GM12872 (cell line): ENCODE measurements at regions not wholly inside any gene's neighbourhood (a gene's known extent, or its start where the extent isn't known, plus 50 kb on each side); places are given as distances from the start of the nearest gene placed in this dataset.

Experiments used
- TF ChIP-seq, protein P1 (sequence below): IDR thresholded peaks from 3 replicates; pipeline ENCODE4 v1.5.1; 2011; ENCODE audit warnings: low read depth, mild to moderate bottlenecking, low read length, moderate library complexity; ENCODE audit not compliant: insufficient read depth

DNA sequence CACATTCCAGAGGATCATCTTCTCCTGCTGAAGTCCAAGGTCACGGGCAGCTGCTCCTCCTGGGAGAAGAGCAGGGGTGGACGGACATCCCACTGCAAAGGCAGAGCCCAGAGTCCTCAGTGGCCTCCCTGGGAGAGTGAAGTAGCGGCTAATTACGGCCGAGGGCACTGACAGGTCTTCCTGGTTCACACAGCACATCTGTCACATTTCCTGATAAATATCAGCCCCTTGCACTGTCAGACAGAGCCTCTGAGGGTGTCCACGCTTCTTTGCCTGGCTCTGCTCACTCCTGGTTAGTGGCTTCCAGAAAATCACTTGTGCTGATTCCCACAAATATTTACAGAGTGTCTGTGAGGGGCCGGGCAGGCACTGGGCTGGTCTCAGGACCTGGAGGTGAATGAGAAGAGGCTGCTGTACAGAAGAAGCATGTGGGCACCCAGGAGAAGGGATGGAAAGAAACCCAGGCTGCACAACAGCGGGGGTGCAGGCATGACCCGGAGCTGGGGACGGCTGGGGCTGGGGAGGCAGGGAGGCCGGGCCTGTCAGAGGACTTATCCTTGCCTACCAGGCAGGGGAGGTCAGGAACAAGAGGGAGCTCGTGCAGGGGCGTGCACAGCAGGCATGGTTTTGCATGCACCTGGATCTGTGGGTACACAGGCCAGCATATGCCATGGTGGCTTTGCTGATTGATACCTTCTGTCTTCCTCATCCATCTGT is 258.2 kb upstream of the TNRC6C start:
- TF ChIP-seq, protein P1, sequence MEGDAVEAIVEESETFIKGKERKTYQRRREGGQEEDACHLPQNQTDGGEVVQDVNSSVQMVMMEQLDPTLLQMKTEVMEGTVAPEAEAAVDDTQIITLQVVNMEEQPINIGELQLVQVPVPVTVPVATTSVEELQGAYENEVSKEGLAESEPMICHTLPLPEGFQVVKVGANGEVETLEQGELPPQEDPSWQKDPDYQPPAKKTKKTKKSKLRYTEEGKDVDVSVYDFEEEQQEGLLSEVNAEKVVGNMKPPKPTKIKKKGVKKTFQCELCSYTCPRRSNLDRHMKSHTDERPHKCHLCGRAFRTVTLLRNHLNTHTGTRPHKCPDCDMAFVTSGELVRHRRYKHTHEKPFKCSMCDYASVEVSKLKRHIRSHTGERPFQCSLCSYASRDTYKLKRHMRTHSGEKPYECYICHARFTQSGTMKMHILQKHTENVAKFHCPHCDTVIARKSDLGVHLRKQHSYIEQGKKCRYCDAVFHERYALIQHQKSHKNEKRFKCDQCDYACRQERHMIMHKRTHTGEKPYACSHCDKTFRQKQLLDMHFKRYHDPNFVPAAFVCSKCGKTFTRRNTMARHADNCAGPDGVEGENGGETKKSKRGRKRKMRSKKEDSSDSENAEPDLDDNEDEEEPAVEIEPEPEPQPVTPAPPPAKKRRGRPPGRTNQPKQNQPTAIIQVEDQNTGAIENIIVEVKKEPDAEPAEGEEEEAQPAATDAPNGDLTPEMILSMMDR = no peak

DNA sequence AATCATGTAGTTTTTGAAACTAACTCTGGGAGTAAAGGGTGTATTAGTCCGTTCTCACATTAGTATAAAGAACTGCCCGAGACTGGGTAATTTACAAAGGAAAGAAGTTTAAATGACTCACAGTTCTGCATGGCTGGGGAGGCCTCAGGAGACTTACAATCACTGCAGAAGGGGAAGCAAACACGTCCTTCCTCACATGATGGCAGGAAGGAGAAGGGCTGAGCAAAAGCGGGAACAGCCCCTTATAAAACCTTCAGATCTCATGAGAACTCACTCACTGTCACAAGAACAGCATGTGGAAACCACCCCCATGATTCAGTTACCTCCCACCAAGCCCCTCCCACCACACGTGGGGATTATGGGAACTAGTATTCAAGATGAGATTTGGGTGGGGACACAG is 256.5 kb upstream of the TNRC6C start:
- TF ChIP-seq, protein P1 = no peak

DNA sequence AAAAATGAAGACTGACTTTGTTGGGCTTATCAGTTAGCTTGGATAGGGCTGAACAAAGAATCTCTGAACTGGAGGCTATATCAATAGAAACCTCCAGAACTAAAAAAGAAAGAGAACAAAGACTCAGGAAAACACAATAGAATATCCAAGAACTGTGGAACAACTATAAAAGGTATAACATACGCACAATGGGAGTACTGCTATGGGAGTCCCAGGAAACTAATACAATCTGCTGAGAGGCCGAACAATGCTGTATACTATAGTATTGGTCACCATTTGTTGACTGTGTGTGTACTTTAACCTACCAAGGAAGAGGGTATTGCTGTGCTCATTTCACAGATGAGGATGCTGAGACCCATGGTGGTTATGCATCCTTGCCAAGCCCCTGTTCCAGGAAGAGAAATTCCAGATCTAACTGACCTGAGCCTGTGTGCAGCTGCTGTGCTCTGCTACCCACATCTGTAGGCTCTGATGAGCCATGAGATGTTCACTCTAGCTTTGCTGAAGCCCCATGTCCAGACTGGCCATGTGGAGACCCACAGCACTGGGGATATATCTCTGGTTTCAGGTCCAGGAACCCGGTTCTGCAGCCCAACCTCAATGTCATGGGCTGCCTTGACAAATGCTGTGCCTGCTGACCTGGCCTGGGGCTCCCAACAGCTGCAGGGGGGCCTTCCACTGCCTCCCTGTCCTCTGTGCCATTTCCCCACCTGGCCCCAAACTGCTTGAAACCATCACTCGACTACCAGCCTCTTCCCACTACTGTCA is 254.3 kb upstream of the TNRC6C start:
- TF ChIP-seq, protein P1 = no peak

DNA sequence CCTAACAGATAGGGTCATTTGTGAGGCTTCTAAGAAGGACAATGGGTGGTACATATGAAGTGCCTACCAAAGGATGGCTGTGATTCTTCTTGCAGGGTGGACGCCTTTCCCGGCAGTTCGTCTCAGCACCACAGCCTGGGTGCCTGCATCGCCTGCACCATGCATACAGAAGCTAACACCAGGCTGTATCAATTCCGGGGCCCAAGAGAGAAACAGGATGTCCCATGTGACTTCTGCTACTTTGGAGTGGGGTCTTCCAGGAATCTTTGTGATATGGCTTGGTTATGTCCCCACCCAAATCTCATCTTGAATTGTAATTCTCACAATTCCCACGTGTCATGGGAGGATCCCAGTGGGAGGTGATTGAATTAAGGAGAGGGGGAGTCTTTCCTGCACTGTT is 251.6 kb upstream of the TNRC6C start:
- TF ChIP-seq, protein P1 = no peak

DNA sequence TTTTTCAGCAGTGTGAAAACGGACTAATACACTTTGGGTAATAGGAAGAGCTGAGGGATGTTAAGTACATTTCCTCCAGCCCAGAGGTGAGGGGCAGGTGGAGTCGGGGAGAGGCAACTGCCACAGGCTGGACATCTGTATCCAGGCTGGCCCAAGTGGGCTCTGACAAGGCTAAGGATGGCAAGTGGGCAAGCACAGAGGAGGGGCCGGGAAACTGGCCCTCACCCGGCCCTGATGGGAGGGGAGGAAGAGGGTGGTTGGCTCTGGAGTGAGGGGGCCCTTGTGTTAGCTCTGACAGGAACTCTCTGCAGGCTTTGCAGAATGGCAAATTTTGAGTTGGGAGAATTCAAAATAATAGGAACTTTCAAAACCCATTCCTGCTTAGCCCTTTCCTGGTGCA is 251.0 kb upstream of the TNRC6C start:
- TF ChIP-seq, protein P1 = no peak

DNA sequence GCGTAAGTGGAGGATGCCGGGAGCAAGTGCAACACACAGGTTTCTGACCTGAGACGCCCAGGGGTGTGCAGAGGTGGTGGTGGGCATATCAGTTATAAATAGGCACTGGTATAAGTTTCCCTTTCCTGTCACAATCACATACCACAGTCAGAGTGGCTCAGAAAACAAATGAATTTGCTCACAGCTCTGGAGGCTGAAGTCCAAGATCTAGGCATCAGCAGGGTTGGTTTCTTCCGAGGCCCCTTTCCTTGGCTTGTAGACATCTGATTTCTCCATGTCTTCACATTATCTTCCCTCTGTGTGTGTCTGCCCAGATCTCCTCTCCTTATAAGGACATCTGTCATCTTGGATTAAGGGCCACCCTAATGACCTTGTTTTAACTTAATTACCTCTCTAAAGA is 250.5 kb upstream of the TNRC6C start:
- TF ChIP-seq, protein P1 = no peak

DNA sequence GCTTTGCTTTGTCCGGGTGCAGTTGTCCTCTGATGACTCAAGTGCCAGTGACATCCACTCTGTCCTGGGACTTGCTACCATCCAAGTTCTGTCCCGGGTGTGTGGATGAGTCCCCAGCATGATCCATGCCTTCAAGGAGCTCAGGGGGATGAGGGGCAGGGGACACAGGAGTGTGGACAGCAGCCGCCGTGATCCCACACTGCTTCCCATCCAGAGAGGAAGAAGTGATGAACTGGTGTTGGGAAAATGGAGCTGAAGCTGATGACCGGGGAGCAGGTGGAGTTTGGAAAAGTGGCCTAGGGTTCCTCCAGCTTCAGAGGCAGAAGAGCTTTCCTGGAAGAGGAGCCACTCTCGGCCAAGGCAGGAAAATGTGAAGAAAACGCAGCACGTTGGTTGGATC is 249.6 kb upstream of the TNRC6C start:
- TF ChIP-seq, protein P1 = no peak
